Fibroblast of mammary gland (primary cell): ENCODE measurements at regions not wholly inside any gene's neighbourhood (a gene's known extent, or its start where the extent isn't known, plus 50 kb on each side); places are given as distances from the start of the nearest gene placed in this dataset.

Experiments
- DNase-seq: peaks from one replicate; pipeline ENCODE4 v3.0.0-alpha.2; 2010; ENCODE audit warnings: low read depth
- H3K4me3 ChIP-seq: 2 replicates; pipeline ENCODE4 v1.5.1; 2011; ENCODE audit warnings: low read depth, mild to moderate bottlenecking, low read length, moderate library complexity; ENCODE audit not compliant: control insufficient read depth
- TF ChIP-seq, protein P1 (sequence below): conservative IDR thresholded peaks from 2 replicates; pipeline ENCODE4 v1.5.1; 2011; ENCODE audit warnings: low read depth, low read length, inconsistent platforms; ENCODE audit not compliant: control insufficient read depth, insufficient read depth

DNA sequence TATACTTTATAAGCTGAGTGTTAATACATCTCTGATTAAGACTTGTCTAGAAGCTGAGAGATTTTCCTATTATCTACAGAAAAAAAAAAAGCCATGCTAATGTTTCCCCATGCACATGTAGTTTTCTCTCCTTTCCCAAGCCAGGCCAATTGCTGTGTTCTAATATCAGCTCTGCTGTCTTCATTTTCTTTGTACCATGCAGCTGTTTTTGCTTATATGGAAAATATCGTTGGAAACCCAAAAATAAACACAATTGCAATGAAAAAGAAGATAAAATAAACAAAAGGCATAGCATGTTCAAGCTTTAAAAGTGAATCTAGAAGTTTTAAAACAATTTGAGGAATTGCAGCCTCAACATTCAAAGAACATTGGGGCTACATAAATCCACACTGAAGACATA, 817.4 kb upstream of the ACVR2A start:
- TF ChIP-seq, protein P1, sequence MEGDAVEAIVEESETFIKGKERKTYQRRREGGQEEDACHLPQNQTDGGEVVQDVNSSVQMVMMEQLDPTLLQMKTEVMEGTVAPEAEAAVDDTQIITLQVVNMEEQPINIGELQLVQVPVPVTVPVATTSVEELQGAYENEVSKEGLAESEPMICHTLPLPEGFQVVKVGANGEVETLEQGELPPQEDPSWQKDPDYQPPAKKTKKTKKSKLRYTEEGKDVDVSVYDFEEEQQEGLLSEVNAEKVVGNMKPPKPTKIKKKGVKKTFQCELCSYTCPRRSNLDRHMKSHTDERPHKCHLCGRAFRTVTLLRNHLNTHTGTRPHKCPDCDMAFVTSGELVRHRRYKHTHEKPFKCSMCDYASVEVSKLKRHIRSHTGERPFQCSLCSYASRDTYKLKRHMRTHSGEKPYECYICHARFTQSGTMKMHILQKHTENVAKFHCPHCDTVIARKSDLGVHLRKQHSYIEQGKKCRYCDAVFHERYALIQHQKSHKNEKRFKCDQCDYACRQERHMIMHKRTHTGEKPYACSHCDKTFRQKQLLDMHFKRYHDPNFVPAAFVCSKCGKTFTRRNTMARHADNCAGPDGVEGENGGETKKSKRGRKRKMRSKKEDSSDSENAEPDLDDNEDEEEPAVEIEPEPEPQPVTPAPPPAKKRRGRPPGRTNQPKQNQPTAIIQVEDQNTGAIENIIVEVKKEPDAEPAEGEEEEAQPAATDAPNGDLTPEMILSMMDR, result no peak
- no peak overlapping the region for H3K4me3 ChIP-seq
- no peak for DNase-seq

DNA sequence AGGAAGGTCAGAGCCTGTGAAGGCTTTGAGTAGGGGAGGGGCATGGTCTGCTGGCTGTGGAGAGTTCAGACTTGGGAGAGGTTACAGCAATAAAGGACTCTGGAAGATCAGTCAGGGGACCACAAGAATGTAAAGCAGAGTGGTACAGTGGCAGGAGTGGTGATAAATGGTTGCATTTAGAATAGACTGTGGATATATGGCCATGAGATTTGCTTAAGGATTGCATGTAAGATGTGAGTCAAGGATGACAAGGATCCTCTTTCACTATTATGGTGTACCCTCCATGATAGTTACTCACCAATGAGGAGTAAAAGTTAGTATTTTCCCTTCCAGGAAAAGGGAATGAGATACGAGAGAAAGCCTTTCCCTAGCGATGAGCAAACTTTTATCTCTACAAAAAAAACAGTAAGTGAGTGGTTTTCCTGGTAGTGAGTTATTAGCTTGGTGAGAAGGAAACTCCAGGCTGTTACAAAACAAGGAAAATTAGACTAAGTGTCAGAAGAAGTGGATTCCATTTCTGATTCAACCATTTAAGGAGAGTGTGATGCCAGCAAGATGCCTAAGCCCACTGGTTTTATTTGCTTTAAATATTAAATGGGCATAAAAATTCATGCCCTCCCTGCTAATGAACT, 818.0 kb upstream of the ACVR2A start:
- TF ChIP-seq, protein P1, result no peak
- peak; percentile 98 for DNase-seq
- no peak overlapping the region for H3K4me3 ChIP-seq

DNA sequence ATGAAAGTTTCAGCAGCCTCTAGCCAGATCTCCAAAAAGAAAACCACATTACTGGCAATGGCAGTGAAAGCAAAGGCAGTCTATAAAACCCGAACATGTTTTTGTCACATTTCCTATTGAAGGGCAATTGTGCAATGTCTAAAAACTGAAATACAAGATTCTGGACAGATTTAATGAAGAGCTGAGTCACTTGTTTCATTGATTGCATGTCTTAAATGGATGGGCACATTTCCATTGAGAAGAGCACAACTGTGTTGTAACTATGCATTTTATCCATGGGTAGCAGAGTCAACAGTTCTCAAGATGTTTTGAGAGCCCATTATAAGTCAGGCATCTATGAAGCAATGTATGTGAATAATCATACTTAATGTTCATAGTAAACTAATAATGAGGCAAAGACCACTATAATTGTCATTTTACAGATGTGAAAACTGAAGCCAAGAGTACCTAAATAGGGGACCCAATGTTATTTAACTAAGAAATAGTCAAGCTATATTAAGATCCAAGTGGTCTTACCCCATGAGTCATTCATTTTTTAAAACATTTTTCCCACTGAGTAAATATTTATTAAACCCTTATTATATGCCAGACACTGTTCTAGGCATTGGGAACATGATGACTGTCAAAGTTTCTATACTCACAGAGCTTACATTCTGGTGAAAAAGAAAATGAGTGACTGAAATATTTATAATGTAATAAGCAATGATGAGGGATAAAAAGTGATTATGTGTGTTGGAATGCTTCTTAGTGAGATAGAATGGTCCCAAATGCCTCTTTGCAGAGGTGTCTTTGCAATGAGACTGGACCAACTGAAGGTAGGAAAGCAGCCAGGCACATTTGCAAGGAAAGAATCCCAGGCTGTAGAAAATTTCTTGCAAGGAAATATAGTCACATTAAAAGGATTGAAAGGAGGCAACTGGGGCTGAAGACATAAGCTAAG, 818.9 kb upstream of the ACVR2A start:
- TF ChIP-seq, protein P1, result no peak
- H3K4me3 ChIP-seq, result no peak overlapping the region
- peak; percentile 96 for DNase-seq

DNA sequence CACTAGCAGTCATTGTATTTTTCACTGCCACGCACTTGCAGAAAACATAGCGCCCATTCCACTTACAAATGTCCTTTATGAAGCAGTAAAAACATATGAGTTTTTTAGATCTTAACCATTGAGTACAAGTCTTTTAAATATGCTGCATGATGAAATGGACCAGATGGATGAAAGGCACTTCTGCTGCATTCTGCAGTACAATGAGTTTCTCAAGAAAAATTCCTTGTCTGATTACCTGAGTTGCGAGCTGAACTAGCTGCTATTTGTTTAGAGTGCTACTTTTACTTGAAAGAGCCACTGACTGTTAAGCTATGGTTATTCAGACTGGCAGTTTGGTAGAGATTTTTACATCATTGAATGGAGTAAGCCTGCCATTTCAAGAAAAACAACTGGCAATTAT, 825.5 kb upstream of the ACVR2A start:
- no peak overlapping the region for H3K4me3 ChIP-seq
- TF ChIP-seq, protein P1, result no peak
- DNase-seq, result no peak

DNA sequence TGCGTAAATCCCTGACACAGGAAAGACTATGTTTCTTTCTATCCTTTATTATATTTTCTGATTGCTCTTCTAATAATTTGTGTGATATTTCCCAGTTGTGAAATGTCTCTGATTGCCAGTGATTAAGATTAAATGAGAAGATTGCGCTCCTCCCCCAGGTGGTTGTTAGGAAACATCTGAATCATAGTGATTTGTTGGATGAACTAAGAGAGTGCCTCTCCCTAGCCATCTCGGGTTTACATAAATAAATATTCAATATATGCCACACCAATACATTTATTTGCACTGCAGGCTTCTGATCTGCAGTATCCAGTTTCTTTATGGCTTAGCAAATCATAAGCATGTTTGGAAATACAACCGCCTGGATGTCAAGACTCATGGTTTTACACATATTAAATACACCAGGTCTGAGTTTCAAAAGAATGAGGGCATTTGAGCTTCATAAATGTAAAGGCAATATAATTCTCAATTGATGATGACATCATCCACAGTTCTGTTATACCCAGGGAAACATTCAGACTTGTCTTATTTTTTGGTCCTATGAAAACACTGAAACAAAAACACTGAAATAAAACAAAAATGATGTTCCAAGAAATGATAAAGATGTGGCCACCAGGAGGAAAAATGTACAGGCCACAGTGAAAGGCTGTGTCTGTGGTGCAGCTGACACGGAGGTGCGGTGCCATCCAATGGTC, 826.7 kb upstream of the ACVR2A start:
- TF ChIP-seq, protein P1, result no peak
- DNase-seq, result peak; percentile 66
- H3K4me3 ChIP-seq, result no peak overlapping the region

DNA sequence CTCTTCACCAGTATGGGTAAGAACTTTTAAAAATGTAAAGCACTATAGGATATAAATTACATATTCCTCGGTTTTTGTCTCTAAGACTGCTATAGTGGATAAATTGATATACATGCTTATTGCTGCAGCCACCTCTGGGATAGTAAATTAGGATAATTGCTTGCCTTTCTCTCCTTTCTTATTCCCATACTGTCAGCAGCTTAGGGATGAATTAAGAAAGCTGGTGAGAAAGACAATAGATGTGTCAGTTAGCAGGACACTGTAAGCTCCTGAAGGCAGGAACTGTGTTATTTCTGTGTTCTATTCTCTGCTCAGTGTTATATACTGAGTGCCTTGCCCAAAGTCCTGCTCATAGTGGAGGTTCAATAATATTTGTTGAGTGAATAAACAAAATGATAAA, 828.6 kb upstream of the ACVR2A start:
- no peak for DNase-seq
- H3K4me3 ChIP-seq, result no peak overlapping the region
- TF ChIP-seq, protein P1, result no peak
